ENCODE measurements at regions not wholly inside any gene's neighbourhood (a gene's known extent, or its start where the extent isn't known, plus 50 kb on each side); places are given as distances from the start of the nearest gene placed in this dataset.
"Not testable (repeated sequence)": the region's sequence is repeated elsewhere in the genome, so short reads cannot be mapped to it uniquely, and the experiment has no call there.

DNA sequence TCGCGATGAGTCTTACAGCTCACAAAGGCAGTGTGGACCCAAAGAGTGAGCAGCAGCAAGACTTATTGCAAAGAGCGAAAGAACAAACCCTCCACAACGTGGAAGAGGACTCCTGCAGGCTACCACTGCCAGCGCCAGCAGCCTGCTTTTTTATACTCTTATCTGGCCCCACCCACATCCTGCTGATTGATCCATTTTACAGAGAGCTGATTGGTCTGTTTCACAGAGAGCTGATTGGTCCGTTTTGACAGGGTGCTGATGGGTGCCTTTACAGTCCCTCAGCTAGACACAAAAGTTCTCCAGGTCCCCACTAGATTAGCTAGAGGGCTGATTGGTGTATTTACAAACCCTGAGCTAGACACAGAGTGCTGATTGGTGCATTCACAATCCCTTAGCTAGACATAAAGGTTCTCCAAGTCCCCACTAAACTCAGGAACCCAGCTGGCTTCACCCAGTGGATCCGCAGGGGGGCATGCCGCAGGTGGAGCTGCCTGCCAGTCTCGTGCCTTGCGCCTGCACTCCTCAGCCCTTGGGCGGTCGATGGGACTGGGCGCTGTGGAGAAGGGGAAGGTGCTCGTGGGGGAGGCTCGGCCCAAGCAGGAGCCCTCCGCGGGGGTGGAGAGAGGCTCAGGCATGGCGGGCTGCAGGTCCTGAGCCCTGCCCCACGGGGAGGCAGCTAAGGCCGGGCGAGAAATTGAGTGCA, 75.7 kb downstream of the QDPR start:
- H3K4me3 ChIP-seq; H3F3A ChIP-seq (ENCODE audit: insufficient read depth); H3K9me2 ChIP-seq (ENCODE audit: insufficient read depth); H3K9ac ChIP-seq; in situ Hi-C loops (cut with MboI); H3K79me2 ChIP-seq (ENCODE audit: insufficient read depth); H2AFZ ChIP-seq; H3K36me3 ChIP-seq (ENCODE audit: low read depth); H4K20me1 ChIP-seq (ENCODE audit: insufficient read depth); H3K4me1 ChIP-seq (ENCODE audit: insufficient read depth); H3K4me2 ChIP-seq (ENCODE audit: unreplicated experiment); H3K27ac ChIP-seq; H3K27me3 ChIP-seq (replicated peaks; ENCODE audit: insufficient read depth); DNase-seq; H3K9me3 ChIP-seq (ENCODE audit: low read depth): not testable (repeated sequence)
- WGBS, 2 experiments (ENCODE audit: low coverage in 1 of 2, low lambda C conversion rate in 2 of 2, missing lambda C conversion rate in 2 of 2), result 81 to 82% methylated on average over 16 to 21 of the region's 21 CpGs

DNA sequence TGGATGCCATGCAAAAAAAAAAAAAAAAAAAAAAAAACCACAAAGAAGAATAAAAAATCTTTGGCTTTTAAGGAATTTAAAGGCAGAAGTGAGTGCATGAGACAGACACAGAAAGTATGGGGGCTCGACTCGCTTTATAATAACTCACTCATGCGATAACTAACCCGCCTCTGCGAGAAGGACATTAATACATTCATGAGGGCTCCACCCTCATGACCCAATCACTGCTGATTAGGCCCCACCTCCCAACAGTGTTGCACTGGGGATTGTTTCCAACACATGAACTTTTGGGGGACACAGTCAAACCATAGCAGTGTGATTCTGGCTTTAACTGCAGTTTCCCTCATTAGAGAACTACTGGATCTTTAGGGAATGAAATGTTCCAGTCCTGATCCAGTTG, 78.1 kb downstream of the QDPR start:
- H3K79me2 ChIP-seq (ENCODE audit: insufficient read depth), result no peaks in the 10 kb centered on the region
- H3K27ac ChIP-seq, result no peak overlapping the region
- 86 to 92% methylated on average over 5 of the region's 5 CpGs for WGBS, 2 experiments (ENCODE audit: low coverage in 1 of 2, low lambda C conversion rate in 2 of 2, missing lambda C conversion rate in 2 of 2)
- H3K9ac ChIP-seq, result no peak overlapping the region
- H4K20me1 ChIP-seq (ENCODE audit: insufficient read depth), result no peaks in the 10 kb centered on the region
- no peak overlapping the region for H2AFZ ChIP-seq
- TF ChIP-seq EZH2 (IDR thresholded peaks at IDR 0.05; ENCODE audit: insufficient read depth, poor library complexity, severe bottlenecking) (no peak), EZH2phosphoT487 (IDR thresholded peaks at IDR 0.05; ENCODE audit: insufficient read depth, low read depth) (no peak)
- H3K9me2 ChIP-seq (ENCODE audit: insufficient read depth), result no peaks in the 10 kb centered on the region
- DNase-seq, result no peak
- in situ Hi-C loops (cut with MboI), result no loop called here
- H3K27me3 ChIP-seq (replicated peaks; ENCODE audit: insufficient read depth), result no peaks in the 10 kb centered on the region
- no peak overlapping the region for H3K4me3 ChIP-seq
- no peaks in the 10 kb centered on the region for H3F3A ChIP-seq (ENCODE audit: insufficient read depth)
- H3K4me2 ChIP-seq (ENCODE audit: unreplicated experiment), result no peak overlapping the region
- no peaks in the 10 kb centered on the region for H3K4me1 ChIP-seq (ENCODE audit: insufficient read depth)
- no peaks in the 10 kb centered on the region for H3K36me3 ChIP-seq (ENCODE audit: low read depth)
- no peaks in the 10 kb centered on the region for H3K9me3 ChIP-seq (ENCODE audit: low read depth)

DNA sequence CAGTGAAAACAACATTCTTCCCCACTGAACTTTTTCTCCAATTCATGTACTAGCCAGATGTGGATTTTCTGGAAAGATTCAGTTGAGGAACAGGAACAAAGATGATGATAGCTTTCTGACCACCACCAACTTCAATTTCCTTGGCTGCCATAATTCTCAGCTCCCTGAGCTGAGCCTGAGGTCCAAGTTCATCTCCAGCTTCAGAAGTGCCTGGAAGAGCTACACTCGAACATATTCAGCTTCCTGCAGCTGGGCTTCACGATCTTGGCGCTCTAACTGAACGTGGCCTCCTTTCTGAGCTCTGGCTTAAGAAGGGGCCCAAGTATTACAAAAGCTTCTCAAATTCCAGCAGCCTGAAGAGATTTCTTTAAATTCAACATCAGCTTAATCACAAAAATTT, 83.9 kb downstream of the QDPR start:
- H3K4me2 ChIP-seq (ENCODE audit: unreplicated experiment), result no peak overlapping the region
- in situ Hi-C loops (cut with MboI), result no loop called here
- H4K20me1 ChIP-seq (ENCODE audit: insufficient read depth), result no peaks in the 10 kb centered on the region
- DNase-seq, result no peak
- H3K79me2 ChIP-seq (ENCODE audit: insufficient read depth), result no peaks in the 10 kb centered on the region
- no peaks in the 10 kb centered on the region for H3K9me2 ChIP-seq (ENCODE audit: insufficient read depth)
- no peak overlapping the region for H3K9ac ChIP-seq
- peaks cover 8% of the 10 kb centered on the region; the same call in 1 of the 2 replicates for H3K27me3 ChIP-seq (replicated peaks; ENCODE audit: insufficient read depth)
- 17 to 24% methylated on average over 4 of the region's 4 CpGs for WGBS, 2 experiments (ENCODE audit: low coverage in 1 of 2, low lambda C conversion rate in 2 of 2, missing lambda C conversion rate in 2 of 2)
- H3K36me3 ChIP-seq (ENCODE audit: low read depth), result no peaks in the 10 kb centered on the region
- no peak overlapping the region for H2AFZ ChIP-seq
- H3K27ac ChIP-seq, result no peak overlapping the region
- TF ChIP-seq EZH2phosphoT487 (IDR thresholded peaks at IDR 0.05; ENCODE audit: insufficient read depth, low read depth) (no peak), EZH2 (IDR thresholded peaks at IDR 0.05; ENCODE audit: insufficient read depth, poor library complexity, severe bottlenecking) (no peak)
- no peaks in the 10 kb centered on the region for H3K9me3 ChIP-seq (ENCODE audit: low read depth)
- no peaks in the 10 kb centered on the region for H3F3A ChIP-seq (ENCODE audit: insufficient read depth)
- H3K4me1 ChIP-seq (ENCODE audit: insufficient read depth), result no peaks in the 10 kb centered on the region
- no peak overlapping the region for H3K4me3 ChIP-seq

DNA sequence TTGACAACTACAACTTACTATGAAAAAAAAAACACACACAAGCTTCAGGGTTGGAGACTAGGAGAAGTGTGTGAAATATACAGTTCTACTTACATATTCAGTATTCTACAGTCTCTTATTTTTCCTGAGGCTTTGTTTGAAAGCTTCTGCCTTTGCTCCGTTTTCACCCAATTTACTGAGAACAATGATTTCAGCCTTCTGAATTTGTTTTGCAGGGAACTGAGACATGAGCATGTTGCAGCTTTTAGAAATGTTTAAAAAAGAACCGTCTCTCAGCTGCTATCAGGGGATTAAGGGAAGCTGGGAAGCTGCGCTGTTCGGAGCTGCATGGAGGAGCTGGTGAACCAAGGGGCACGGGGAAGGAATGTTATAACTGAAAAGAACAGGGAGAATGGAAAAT, 85.7 kb downstream of the QDPR start:
- TF ChIP-seq EZH2phosphoT487 (IDR thresholded peaks at IDR 0.05; ENCODE audit: insufficient read depth, low read depth) (no peak), EZH2 (IDR thresholded peaks at IDR 0.05; ENCODE audit: insufficient read depth, poor library complexity, severe bottlenecking) (no peak)
- Histone ChIP-seq H3K27me3 (replicated peaks; ENCODE audit: insufficient read depth) (peaks cover 15% of the 10 kb centered on the region), H3K9ac (no peak overlapping the region), H4K20me1 (ENCODE audit: insufficient read depth) (no peaks in the 10 kb centered on the region), H3K9me3 (ENCODE audit: low read depth) (no peaks in the 10 kb centered on the region), H2AFZ (no peak overlapping the region), H3K79me2 (ENCODE audit: insufficient read depth) (no peaks in the 10 kb centered on the region), H3K9me2 (ENCODE audit: insufficient read depth) (no peaks in the 10 kb centered on the region), H3K36me3 (ENCODE audit: low read depth) (no peaks in the 10 kb centered on the region), H3K4me1 (ENCODE audit: insufficient read depth) (no peaks in the 10 kb centered on the region), H3F3A (ENCODE audit: insufficient read depth) (no peaks in the 10 kb centered on the region), H3K4me2 (ENCODE audit: unreplicated experiment) (no peak overlapping the region), H3K27ac (no peak overlapping the region), H3K4me3 (no peak overlapping the region)
- WGBS, 2 experiments (ENCODE audit: low coverage in 1 of 2, low lambda C conversion rate in 2 of 2, missing lambda C conversion rate in 2 of 2), result 78 to 84% methylated on average over 5 of the region's 5 CpGs
- no peak for DNase-seq
- in situ Hi-C loops (cut with MboI), result no loop called here

DNA sequence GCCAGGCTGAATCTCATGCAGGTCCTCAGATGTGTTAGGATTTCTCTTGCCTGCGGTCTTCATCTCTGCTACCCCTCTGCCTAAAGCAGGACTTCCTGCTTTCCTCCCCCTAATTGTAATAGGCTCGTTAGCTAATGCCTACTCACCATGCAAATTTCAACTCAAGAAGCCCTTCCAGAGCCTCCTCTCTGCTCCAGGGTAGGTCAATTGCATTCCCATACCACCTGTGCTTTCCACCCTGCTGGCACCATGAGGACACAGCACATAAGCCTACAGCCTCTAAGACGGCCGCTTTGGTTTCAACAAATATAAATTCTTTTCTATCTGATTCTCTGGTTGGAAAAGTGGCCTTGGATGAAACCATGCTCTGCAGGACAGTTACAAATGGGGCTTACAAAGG, 93.9 kb downstream of the QDPR start:
- WGBS, 2 experiments (ENCODE audit: low coverage in 1 of 2, low lambda C conversion rate in 2 of 2, missing lambda C conversion rate in 2 of 2), result 52 to 55% methylated on average over 4 of the region's 4 CpGs
- TF ChIP-seq EZH2 (IDR thresholded peaks at IDR 0.05; ENCODE audit: insufficient read depth, poor library complexity, severe bottlenecking) (no peak), EZH2phosphoT487 (IDR thresholded peaks at IDR 0.05; ENCODE audit: insufficient read depth, low read depth) (no peak)
- Histone ChIP-seq H3K27me3 (replicated peaks; ENCODE audit: insufficient read depth) (peaks cover 26% of the 10 kb centered on the region), H3K9ac (no peak overlapping the region), H3K4me3 (no peak overlapping the region), H3K4me1 (ENCODE audit: insufficient read depth) (no peaks in the 10 kb centered on the region), H4K20me1 (ENCODE audit: insufficient read depth) (no peaks in the 10 kb centered on the region), H2AFZ (no peak overlapping the region), H3K9me2 (ENCODE audit: insufficient read depth) (no peaks in the 10 kb centered on the region), H3K27ac (no peak overlapping the region), H3K9me3 (ENCODE audit: low read depth) (no peaks in the 10 kb centered on the region), H3K36me3 (ENCODE audit: low read depth) (no peaks in the 10 kb centered on the region), H3K4me2 (ENCODE audit: unreplicated experiment) (no peak overlapping the region), H3F3A (ENCODE audit: insufficient read depth) (no peaks in the 10 kb centered on the region), H3K79me2 (ENCODE audit: insufficient read depth) (no peaks in the 10 kb centered on the region)
- no peak for DNase-seq
- in situ Hi-C loops (cut with MboI), result no loop called here
